IMR-90 (cell line): ENCODE measurements at regions not wholly inside any gene's neighbourhood (a gene's known extent, or its start where the extent isn't known, plus 50 kb on each side); places are given as distances from the start of the nearest gene placed in this dataset.
A peak's percentile ranks its signal among the peaks of the same experiment; 100 is the strongest.

Experiments
- ATAC-seq: fragments of 200-7000 bp; cut with Tn5 transposase; 2 replicates; pipeline ENCODE4 v1.9.1; 2020; ENCODE audit warnings: low read depth, mild to moderate bottlenecking, moderate library complexity
- BruUV-seq: library from RNA; stranded (reverse); fragments of 400-500 nt; replicated peaks from 2 replicates; lab custom pipeline; 2021; lab: Mats Ljungman, UMichigan
- CTCF ChIA-PET: fragments of 300-600 bp; formaldehyde crosslinking; extraction: SDS; loops from one replicate; lab custom pipeline; 2021; ENCODE audit warnings: antibody characterized with exemption; lab: Yijun Ruan, JAX
- POLR2A ChIA-PET: fragments of 300-600 bp; sonication (Branson Sonifier 250); formaldehyde crosslinking; loops from one replicate; lab custom pipeline; 2022; ENCODE audit warnings: antibody characterized with exemption; ENCODE audit not compliant: unreplicated experiment; lab: Charles Lee
- DNase-seq: peaks from one replicate; pipeline ENCODE4 v3.0.0; 2013
- H2AFZ ChIP-seq: replicated peaks from 2 replicates; pipeline ENCODE3; 2013; ENCODE audit warnings: low read length, mild to moderate bottlenecking; ENCODE audit not compliant: poor library complexity
- H2AK5ac ChIP-seq: 2 replicates; pipeline ENCODE4 v1.6.1; 2013; ENCODE audit warnings: low read depth, low read length, inconsistent platforms
- H2AK9ac ChIP-seq: replicated peaks from 2 replicates; pipeline ENCODE3; 2013; ENCODE audit warnings: mild to moderate bottlenecking, low read depth, low read length, moderate library complexity; ENCODE audit not compliant: poor library complexity
- H2BK120ac ChIP-seq: 2 replicates; pipeline ENCODE4 v1.6.1; 2013; ENCODE audit warnings: low read depth, low read length, inconsistent platforms
- H2BK15ac ChIP-seq: 3 replicates; pipeline ENCODE4 v1.6.1; 2013; ENCODE audit warnings: low read depth, low read length, inconsistent platforms
- H2BK20ac ChIP-seq: 2 replicates; pipeline ENCODE4 v1.6.1; 2013; ENCODE audit warnings: low read depth, mild to moderate bottlenecking, inconsistent platforms, low read length, moderate library complexity
- H2BK5ac ChIP-seq: 2 replicates; pipeline ENCODE4 v1.6.1; 2013; ENCODE audit warnings: mild to moderate bottlenecking, low read depth, low read length, inconsistent platforms; ENCODE audit not compliant: poor library complexity, severe bottlenecking
- H3K14ac ChIP-seq: replicated peaks from 2 replicates; pipeline ENCODE4 v1.6.1; 2013; ENCODE audit warnings: low read depth, low read length, inconsistent platforms
- H3K18ac ChIP-seq: 2 replicates; pipeline ENCODE4 v1.6.1; 2013; ENCODE audit warnings: low read depth, low read length, control low read depth
- H3K23ac ChIP-seq: 2 replicates; pipeline ENCODE4 v1.6.1; 2013; ENCODE audit warnings: low read depth, low read length, inconsistent platforms
- H3K27ac ChIP-seq: 2 replicates; pipeline ENCODE4 v1.5.1; 2013; ENCODE audit warnings: mild to moderate bottlenecking, control low read depth, low read length; ENCODE audit not compliant: insufficient read depth
- H3K27me3 ChIP-seq: 2 replicates; pipeline ENCODE4 v1.6.1; 2013; ENCODE audit warnings: low read length; ENCODE audit not compliant: control insufficient read depth, insufficient read depth
- H3K36me3 ChIP-seq: 2 replicates; pipeline ENCODE4 v1.6.1; 2013; ENCODE audit warnings: low read length, mixed read lengths; ENCODE audit not compliant: control insufficient read depth, insufficient read depth
- H3K4ac ChIP-seq: 2 replicates; pipeline ENCODE4 v1.6.1; 2013; ENCODE audit warnings: low read depth, low read length, inconsistent platforms
- H3K4me1 ChIP-seq: 2 replicates; pipeline ENCODE4 v1.6.1; 2013; ENCODE audit warnings: low read length, mixed read lengths; ENCODE audit not compliant: control insufficient read depth, insufficient read depth
- H3K4me2 ChIP-seq: 2 replicates; pipeline ENCODE4 v1.6.1; 2013; ENCODE audit warnings: low read depth, mild to moderate bottlenecking, control low read depth, low read length, moderate library complexity
- H3K4me3 ChIP-seq: 2 replicates; pipeline ENCODE4 v1.5.1; 2013; ENCODE audit warnings: low read depth, mild to moderate bottlenecking, control low read depth, low read length, moderate library complexity; ENCODE audit not compliant: insufficient read depth
- H3K56ac ChIP-seq: 2 replicates; pipeline ENCODE4 v1.6.1; 2013; ENCODE audit warnings: low read length, inconsistent platforms; ENCODE audit not compliant: insufficient read depth; ENCODE audit errors: extremely low read depth
- H3K79me1 ChIP-seq, 2 experiments: 2 replicates each; pipeline ENCODE4 v1.6.1; 2013; ENCODE audit warnings: low read length in 2 of 2, inconsistent platforms in 1 of 2, low read depth in 1 of 2
- H3K9ac ChIP-seq: 2 replicates; pipeline ENCODE4 v1.6.1; 2013; ENCODE audit warnings: low read depth, low read length, control low read depth
- H3K9me1 ChIP-seq: 2 replicates; pipeline ENCODE4 v1.6.1; 2013; ENCODE audit warnings: low read length, inconsistent platforms; ENCODE audit not compliant: insufficient read depth
- H3K9me3 ChIP-seq: 2 replicates; pipeline ENCODE4 v1.6.1; 2013; ENCODE audit warnings: low read length; ENCODE audit not compliant: control insufficient read depth, insufficient read depth
- H4K20me1 ChIP-seq: 2 replicates; pipeline ENCODE4 v1.6.1; 2013; ENCODE audit warnings: low read length, inconsistent platforms; ENCODE audit not compliant: insufficient read depth
- H4K5ac ChIP-seq: 2 replicates; pipeline ENCODE4 v1.6.1; 2013; ENCODE audit warnings: mild to moderate bottlenecking, low read depth, low read length, control low read depth
- H4K8ac ChIP-seq, 2 experiments: 2 replicates each; pipeline ENCODE4 v1.6.1; 2013; ENCODE audit warnings: low read depth in 2 of 2, low read length in 2 of 2, control low read depth in 1 of 2, inconsistent platforms in 1 of 2
- H4K91ac ChIP-seq: 2 replicates; pipeline ENCODE4 v1.6.1; 2013; ENCODE audit warnings: low read depth, low read length, inconsistent platforms; ENCODE audit not compliant: insufficient read depth
- NFE2L2 ChIP-seq: fragments of 150-350 bp; IDR thresholded peaks from 2 replicates; pipeline ENCODE4 v1.6.1; 2016; ENCODE audit warnings: low read depth, mild to moderate bottlenecking, low read length
- RAD21 ChIP-seq: IDR thresholded peaks from 2 replicates; pipeline ENCODE4 v1.6.1; 2012; ENCODE audit warnings: low read length, improper control_type of control experiment
- WGBS, 2 experiments: methylation state at CpG; one replicate each; pipeline versions ENCODE4 v1.1.5 to v1.1.7; 2013; ENCODE audit warnings: missing lambda C conversion rate in 2 of 2; ENCODE audit not compliant: insufficient read length in 1 of 2; ENCODE audit errors: extremely low coverage in 2 of 2; 5-methylcytosine and 5-hydroxymethylcytosine counted together
- dilution Hi-C: fragments of 300-500 bp; cut with HindIII; formaldehyde crosslinking; loops from one replicate; pipeline ENCODE4 v1.14.3; 2018; ENCODE audit warnings: low sequenced_read_pairs; ENCODE audit not compliant: unreplicated experiment
- in situ Hi-C: fragments of 300-500 bp; cut with MboI; formaldehyde crosslinking; loops from 3 replicates; pipeline ENCODE4 v1.14.3; 2019; ENCODE audit warnings: low sequenced_read_pairs, inconsistent platforms, mixed read lengths
- intact Hi-C: fragments of 100-400 bp; cut with micrococcal nuclease; formaldehyde crosslinking; loops from 2 replicates; pipeline ENCODE4 v1.10.0; 2022
- TF ChIP-seq, protein P1 (sequence below): conservative IDR thresholded peaks from 2 replicates; pipeline ENCODE4 v1.5.1; 2012; ENCODE audit warnings: mild to moderate bottlenecking, low read depth, low read length, improper control_type of control experiment

DNA sequence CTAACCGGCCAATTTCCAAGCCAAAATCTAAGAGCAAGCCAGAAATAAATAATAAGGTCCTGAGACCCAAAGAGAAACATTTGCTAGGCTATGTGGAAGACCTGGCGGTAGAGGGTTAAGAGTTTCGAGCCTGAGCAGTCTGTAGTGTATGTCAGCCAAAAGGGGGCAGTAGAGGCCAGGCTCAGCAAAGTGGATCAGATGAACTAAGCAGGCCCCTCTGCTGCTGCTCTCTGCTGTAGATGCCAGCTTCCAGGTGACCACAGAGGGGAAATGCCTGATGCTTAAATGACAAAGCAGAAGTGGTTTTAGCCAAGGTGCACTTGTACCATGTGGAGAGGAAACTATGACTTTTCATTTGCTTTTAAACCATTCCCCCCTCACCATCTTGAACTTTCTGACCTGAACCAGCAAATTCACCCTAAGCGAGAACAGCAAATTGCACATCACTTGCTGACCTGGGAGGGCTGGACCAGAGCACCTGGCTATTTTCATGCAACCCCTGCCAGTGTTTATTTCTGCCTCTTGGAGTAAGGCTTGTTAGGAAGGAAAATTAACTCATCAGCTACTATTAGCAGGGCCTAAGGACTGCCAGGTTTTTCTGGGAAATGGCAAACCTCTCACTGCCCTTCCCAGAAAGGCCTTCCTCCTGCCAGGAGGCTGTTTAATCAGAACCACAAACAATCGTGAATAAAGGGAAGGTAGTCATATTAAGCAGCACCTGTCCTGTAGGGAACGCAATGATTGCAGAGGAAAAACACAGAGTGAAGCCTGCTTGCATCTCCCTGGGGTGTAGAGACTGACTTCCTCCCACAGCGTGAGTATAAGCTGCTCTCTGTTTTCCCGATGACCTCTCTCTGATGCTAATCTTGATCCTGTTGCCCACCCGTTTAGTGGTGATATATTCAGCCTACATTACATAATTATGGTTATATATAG, 818.2 kb downstream of the TLR4 start:
- H3K27me3 ChIP-seq: no peaks in the 10 kb centered on the region
- no peaks in the 10 kb centered on the region for H3K36me3 ChIP-seq
- H3K4me2 ChIP-seq: no peak overlapping the region
- no peak overlapping the region for H2BK120ac ChIP-seq
- no peaks in the 10 kb centered on the region for H4K20me1 ChIP-seq
- ChIA-PET CTCF (no interaction called here), POLR2A (no interaction called here)
- H3K9me1 ChIP-seq: no peaks in the 10 kb centered on the region
- TF ChIP-seq NFE2L2 (no peak), RAD21 (peak; percentile 25; the same call in 1 of the 2 replicates)
- TF ChIP-seq, protein P1, sequence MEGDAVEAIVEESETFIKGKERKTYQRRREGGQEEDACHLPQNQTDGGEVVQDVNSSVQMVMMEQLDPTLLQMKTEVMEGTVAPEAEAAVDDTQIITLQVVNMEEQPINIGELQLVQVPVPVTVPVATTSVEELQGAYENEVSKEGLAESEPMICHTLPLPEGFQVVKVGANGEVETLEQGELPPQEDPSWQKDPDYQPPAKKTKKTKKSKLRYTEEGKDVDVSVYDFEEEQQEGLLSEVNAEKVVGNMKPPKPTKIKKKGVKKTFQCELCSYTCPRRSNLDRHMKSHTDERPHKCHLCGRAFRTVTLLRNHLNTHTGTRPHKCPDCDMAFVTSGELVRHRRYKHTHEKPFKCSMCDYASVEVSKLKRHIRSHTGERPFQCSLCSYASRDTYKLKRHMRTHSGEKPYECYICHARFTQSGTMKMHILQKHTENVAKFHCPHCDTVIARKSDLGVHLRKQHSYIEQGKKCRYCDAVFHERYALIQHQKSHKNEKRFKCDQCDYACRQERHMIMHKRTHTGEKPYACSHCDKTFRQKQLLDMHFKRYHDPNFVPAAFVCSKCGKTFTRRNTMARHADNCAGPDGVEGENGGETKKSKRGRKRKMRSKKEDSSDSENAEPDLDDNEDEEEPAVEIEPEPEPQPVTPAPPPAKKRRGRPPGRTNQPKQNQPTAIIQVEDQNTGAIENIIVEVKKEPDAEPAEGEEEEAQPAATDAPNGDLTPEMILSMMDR: peak; percentile 18; the same call in 1 of the 2 replicates
- intact Hi-C loops: no loop called here
- no peak overlapping the region for H2BK15ac ChIP-seq
- H3K4ac ChIP-seq: no peak overlapping the region
- BruUV-seq: no TSS peak
- no peak overlapping the region for H4K5ac ChIP-seq
- DNase-seq: no peak
- no peaks in the 10 kb centered on the region for H3K79me1 ChIP-seq
- H3K4me3 ChIP-seq: no peak overlapping the region
- in situ Hi-C loops: no loop called here
- H3K14ac ChIP-seq: no peak overlapping the region
- H3K23ac ChIP-seq: no peak overlapping the region
- H4K8ac ChIP-seq: no peak overlapping the region
- no peak overlapping the region for H3K56ac ChIP-seq
- no peak overlapping the region for H2BK5ac ChIP-seq
- dilution Hi-C loops: no loop called here
- H2AK9ac ChIP-seq: no peak overlapping the region
- H3K4me1 ChIP-seq: no peaks in the 10 kb centered on the region
- ATAC-seq: no peak
- no peak overlapping the region for H4K91ac ChIP-seq
- H2BK20ac ChIP-seq: no peak overlapping the region
- no peak overlapping the region for H2AK5ac ChIP-seq
- no peak overlapping the region for H3K18ac ChIP-seq
- no peak overlapping the region for H3K9ac ChIP-seq
- H3K27ac ChIP-seq: no peak overlapping the region
- peaks cover 7% of the 10 kb centered on the region; the same call in 1 of the 2 replicates for H3K9me3 ChIP-seq
- no peak overlapping the region for H2AFZ ChIP-seq
- WGBS, 2 experiments: 0% methylated on average over 1 of the region's 9 CpGs; no CpG with 5 or more reads in 1 of the 2 experiments
